NCI-H524 (cell line): ENCODE measurements at regions not wholly inside any gene's neighbourhood (a gene's known extent, or its start where the extent isn't known, plus 50 kb on each side); places are given as distances from the start of the nearest gene placed in this dataset.
"Not testable (repeated sequence)": the region's sequence is repeated elsewhere in the genome, so short reads cannot be mapped to it uniquely, and the experiment has no call there.

Experiments used
- DNase-seq, 2 experiments: peaks; one replicate each; lab custom pipeline; 2025; lab: John Stamatoyannopoulos, UW

DNA sequence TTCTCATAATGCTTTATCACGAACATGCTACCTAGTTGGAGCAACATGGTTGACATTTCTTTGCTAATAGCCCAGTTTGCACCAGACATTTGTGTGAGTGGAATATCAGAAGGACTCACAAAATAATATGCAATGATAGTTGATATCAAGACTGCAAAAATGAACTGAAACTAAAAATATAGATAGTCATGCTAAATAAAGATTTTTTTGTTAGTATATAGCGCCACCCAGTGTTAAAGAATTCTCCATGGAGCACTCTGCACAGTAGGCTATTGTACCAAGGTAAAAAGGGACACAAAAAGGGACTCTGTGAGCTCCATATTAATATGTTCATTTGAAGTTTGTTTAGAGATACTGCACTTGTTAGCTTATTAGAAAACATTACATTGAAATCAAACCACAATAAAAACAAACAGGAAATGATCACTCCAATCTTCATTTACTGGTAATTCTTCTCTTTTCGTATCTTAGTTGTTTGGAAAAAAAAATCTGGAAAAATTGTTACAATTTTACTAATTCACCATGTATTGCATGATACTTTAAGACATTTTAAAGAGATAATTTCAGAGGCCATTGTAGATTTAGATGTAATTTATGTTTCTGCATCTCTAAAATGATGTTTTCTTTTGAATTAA lies 1509.6 kb downstream of the ADGRL3 start:
- DNase-seq: peak; percentile 16 to 59

GRCh38 chr4:62706423-62706822 lies 1506.3 kb downstream of the ADGRL3 start:
- no peak for DNase-seq

DNA sequence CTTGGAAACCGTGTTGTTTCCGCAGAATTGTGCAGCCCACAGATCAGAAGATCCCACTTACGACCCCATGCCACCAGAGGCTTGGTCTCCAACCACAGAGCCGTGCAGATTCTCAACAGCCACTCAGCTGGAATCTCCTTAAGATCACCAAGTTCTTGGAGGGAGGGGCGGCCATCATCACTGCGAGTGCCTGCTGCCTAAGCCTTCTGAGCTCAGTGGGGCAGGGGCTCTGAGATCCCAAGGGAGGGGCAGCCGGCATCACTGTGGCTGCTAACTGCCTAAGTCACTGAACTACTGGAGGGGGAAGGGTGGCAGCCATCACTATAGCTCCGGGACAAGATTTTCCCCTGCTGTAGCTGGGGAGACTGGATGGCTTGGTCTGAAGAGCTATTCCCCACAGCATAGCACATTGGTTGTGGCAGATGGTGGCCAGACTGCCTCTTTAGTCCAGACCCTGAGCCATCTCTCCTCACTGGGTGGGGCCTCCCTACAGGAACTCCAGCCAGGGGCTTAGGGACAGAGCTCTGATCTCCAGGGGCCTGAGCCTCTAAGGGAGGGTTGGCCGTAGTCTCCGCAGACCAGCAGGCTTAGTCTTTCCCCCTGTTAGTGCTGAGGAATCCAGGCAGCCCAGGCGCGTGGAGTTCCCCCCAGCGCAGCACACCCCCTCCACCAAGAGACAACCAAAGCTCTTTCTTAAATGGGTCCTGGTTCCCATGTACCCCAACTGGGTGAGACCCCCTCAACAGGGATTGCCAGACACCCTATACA lies 1483.9 kb downstream of the ADGRL3 start:
- DNase-seq: peak in 1 of 2 experiments; percentile 3

GRCh38 chr4:62676962-62677361 lies 1476.8 kb downstream of the ADGRL3 start:
- DNase-seq: no peak

DNA sequence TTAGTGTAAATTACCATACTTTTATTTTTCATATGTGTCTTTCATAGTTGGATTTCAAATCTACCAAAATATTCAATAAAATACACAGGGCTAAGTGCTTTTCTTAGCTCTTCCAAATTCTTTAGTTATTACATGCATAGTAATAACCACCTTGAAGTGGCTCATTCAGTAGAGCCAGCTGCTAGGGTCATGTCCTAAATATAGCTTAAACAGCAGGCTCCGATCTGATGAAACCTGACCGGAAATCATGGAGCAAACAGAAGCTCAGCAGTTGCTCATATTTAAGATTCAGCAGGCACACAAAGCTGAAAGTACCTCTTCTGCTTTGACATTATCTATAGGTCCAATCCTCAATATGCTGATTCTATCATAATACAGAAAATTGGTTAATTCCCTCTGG lies 1470.4 kb downstream of the ADGRL3 start:
- peak; percentile 64 to 89 for DNase-seq

DNA sequence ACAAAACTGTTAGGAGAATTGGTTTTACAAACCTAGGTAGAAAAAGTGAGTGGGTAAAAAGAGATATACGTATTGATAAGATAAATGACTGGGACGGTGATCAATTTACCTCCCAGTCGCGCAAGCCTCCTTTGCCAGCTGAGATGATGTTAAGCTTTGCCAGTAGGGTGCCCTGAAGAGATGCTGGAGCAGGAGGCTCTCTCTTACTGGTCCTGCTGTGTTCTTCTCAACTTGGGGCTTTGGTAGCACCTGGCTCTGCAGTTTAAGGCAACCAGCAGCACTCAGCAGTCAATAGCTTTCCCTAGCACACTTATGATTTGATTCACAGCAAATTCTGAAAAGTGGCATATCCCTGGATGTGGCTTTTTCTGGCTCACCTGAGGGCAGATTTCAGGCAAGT lies 1461.7 kb downstream of the ADGRL3 start:
- no peak for DNase-seq

- no peak for DNase-seq
Measured at GRCh38 chr4:62656006-62656405, 1455.9 kb downstream of the ADGRL3 start.

- DNase-seq: peak; percentile 30 to 69
Measured at GRCh38 chr4:62644372-62644771, 1444.2 kb downstream of the ADGRL3 start.

- no peak for DNase-seq
Measured at GRCh38 chr4:62640296-62640695, 1440.2 kb downstream of the ADGRL3 start.

DNA sequence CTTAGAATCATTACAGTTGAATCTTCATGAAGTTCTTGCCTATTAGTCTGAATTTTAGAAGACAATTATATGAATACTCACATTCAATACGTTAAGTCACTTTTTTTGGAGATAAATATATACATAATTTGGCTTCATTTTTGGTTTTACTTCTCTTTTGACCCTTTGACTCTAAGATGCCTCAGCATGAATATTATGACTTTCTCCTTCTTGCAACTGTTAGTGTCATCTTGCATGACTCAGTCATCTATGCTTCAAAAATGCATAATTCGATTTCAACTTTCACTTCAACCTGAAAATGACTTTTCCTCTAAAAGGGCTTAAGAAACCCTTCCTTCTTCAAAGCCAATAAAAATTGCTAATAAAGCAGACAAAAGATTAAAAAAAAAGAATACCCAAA lies 1427.5 kb downstream of the ADGRL3 start:
- DNase-seq: no peak

- DNase-seq: no peak
Measured at GRCh38 chr4:62627141-62627540, 1427.0 kb downstream of the ADGRL3 start.

DNA sequence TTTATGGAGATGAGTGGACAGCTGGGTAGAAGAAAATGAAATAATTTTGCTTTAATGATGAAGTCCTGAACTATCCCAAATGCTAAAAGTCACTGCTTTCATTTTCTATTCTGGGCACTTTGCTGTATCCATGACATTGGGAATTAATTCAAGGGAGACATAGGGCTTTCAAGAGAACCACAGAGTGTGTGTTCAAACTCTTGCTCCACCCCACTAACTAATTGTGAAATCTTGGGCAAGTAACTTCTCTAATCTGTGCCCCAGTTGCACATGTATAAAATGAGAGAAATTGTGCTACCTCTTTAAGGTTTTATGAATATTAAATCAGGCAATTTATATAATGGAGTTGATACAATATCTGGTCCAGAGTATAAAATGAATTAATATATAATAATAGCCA lies 1422.0 kb downstream of the ADGRL3 start:
- DNase-seq: no peak

DNA sequence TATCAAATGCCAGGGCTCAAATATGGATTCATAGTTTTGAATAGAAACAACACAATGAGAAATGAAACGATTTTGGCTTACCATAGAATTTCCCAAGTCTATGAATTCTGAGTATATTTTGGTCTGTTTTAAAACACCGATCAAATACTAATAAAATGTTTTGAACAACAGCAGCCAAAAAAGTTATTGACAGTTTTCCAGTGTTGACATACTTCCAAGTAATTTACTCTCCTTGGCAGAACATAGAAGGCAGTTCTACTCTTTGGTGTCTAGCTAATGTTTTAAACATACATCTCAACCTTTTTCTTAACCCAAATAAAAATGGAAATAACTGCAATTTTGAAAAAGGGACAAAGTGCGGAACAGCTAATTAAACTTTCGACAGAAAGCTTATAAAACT lies 1419.8 kb downstream of the ADGRL3 start:
- no peak for DNase-seq

DNA sequence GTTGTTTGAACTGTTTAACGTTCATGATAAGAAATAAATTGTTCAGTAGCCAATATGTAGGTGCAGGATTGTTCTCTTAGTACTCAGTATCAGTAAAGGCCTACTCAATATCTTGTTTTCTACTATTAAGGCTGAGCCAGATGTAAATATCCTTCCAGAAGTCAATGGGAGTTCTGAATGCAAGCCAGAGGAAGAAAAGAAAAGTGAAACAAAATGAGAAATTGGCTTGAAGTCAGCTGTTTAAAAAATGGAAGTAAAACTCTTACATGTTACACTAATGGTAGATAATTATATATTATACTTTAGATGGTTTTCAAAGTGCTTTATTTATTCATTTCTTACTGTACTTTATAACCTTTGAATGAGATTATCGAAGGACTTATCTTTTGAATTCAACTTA lies 1417.9 kb downstream of the ADGRL3 start:
- DNase-seq: no peak

- DNase-seq: no peak
Measured at GRCh38 chr4:62601737-62602136, 1401.6 kb downstream of the ADGRL3 start.

DNA sequence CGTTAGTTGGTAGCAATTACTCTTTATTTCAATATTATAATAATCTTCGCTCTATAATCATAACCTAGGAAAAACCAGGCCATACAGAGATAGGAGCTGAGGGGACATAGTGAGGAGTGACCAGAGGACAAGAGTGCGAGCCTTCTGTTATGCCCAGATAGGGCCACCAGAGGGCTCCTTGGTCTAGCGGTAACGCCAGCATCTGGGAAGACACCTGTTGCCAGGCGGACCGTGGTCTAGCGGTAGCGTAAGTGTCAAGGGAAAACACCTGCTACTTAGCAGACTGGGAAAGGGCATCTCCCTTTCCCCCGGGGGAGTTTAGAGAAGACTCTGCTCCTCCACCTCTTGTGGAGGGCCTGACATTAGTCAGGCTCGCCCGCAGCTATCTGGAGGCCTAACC lies 1395.1 kb downstream of the ADGRL3 start:
- not testable (repeated sequence) for DNase-seq

DNA sequence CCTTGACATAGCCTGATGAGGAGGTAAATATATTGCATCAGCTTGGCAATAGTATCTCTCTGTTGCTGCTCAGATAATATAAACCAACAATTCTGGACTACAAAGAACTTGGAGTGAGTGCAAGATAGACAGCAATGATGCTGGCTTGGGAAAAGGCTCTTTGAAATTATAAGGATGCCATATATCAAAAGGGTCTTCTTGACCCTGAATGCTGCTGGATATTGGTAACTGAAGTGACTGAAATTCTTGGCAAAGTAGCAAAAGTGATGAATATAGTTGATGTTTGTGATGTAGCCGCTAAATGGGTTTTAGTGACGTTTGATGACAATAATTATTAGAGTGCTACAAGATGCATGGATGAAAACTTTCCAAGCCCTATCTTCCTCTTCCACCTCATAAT lies 1391.6 kb downstream of the ADGRL3 start:
- DNase-seq: no peak

DNA sequence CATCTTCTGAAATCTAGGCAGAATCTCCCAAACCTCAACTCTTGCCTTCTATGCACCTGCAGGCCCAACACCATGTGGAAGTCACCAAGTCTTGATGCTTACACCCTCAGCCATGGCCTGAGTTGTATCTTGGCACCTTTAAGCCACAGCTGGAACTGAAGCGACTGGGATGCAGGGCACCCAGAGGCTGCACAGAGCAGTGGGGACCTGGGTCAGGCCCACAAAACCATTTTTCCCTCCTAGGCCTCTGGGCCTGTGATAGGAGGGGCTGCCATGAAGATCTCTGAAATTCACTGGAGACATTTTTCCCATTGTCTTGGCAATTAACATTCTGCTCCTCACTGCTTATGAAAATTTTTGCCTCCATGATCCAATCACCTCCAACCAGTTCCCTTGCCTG lies 1388.5 kb downstream of the ADGRL3 start:
- DNase-seq: no peak

- no peak for DNase-seq
Measured at GRCh38 chr4:62571494-62571893, 1371.4 kb downstream of the ADGRL3 start.

DNA sequence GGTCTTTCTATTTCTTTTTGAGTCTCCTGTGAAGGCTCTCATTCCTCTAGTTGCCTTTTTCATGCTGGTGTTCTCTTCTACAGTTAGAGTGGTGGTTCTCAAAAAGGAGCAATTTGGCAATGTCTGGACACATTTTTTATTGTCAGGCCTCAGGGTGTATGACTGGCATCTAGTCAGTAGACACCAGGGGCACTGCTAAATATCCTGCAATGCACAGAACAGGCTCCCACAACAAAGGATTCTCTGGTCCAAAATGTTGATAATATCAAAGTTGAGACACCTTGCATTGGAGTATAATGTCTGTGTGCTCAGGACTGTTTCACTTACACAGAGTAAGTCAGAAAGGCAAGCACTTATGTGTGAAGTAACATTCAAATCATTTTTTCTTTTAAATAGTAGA lies 1360.7 kb downstream of the ADGRL3 start:
- no peak for DNase-seq

- no peak for DNase-seq
Measured at GRCh38 chr4:62550121-62550520, 1350.0 kb downstream of the ADGRL3 start.

DNA sequence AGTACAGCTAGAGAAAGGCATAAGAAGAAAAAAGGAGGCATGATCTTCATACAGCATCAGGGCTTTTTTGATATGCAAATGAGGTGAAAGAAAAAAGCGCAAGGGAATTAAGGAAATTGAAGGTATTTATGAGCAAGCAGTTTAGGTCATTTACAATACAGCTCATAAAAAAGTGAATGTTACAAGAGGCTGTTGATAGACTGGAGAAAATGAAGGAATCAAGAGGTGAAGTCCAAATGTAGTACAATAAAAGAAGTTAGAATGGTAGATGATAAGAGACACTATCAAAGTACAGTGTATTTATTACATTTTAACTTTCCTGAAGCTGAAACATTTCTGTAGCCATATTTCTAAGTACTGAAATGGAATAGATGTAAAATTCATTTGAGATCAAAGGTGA lies 1349.5 kb downstream of the ADGRL3 start:
- DNase-seq: no peak

GRCh38 chr4:62548765-62549164 lies 1348.6 kb downstream of the ADGRL3 start:
- no peak for DNase-seq

DNA sequence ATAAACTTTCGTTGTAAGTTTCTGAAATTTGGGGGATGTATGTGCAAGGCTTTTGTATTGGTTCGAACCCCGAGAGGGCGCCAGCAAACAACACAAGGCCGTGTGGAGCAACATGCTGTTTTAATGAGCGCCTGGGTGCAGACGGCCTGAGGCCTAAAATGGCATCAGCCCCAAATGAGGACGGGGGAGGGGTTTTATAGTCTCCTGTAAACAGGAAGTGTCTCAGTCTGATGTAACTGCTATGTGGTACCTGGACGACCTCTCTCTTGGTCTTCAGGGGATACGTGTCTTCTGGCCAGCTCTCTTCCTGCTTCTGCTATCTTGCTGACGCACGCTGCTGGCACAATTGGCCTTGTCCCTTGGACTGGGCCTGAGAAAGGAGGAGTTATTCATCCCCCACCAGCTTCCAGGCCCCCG lies 1348.0 kb downstream of the ADGRL3 start:
- no peak for DNase-seq
